SK-N-SH treated with all-trans-retinoic acid at 6 μM for 48 hours (cell line): ENCODE measurements at regions not wholly inside any gene's neighbourhood (a gene's known extent, or its start where the extent isn't known, plus 50 kb on each side); places are given as distances from the start of the nearest gene placed in this dataset.

Experiments
- ARNTL ChIP-seq: fragments of 450-650 bp; formaldehyde crosslinking; IDR thresholded peaks from 2 replicates; pipeline ENCODE4 v1.5.0; 2020; ENCODE audit warnings: low read depth, mild to moderate bottlenecking, moderate library complexity, borderline replicate concordance
- CREB5 ChIP-seq: fragments of 250-450 bp; sonication (Bioruptor Pico); IDR thresholded peaks from 2 replicates; pipeline ENCODE4 v1.5.1; 2020; ENCODE audit warnings: low read depth, mild to moderate bottlenecking, moderate library complexity
- OSR1 ChIP-seq: fragments of 250-450 bp; sonication (Bioruptor Pico); IDR thresholded peaks from 2 replicates; pipeline ENCODE4 v1.8.0; 2022; ENCODE audit warnings: moderate library complexity, mild to moderate bottlenecking, inconsistent platforms
- TSHZ2 ChIP-seq: fragments of 250-450 bp; sonication (Bioruptor Pico); IDR thresholded peaks from 2 replicates; pipeline ENCODE4 v1.5.0; 2020; ENCODE audit warnings: mild to moderate bottlenecking, moderate library complexity
- ZFP3 ChIP-seq: fragments of 250-450 bp; sonication (Bioruptor Pico); IDR thresholded peaks from 2 replicates; pipeline ENCODE4 v1.5.0; 2020; ENCODE audit warnings: mild to moderate bottlenecking, moderate library complexity
- ZNF8 ChIP-seq: fragments of 450-650 bp; formaldehyde crosslinking; IDR thresholded peaks from 2 replicates; pipeline ENCODE4 v1.5.0; 2020; ENCODE audit warnings: mild to moderate bottlenecking, moderate library complexity
- TF ChIP-seq, protein P1 (sequence below): fragments of 250-450 bp; sonication (Bioruptor Pico); IDR thresholded peaks from 2 replicates; pipeline ENCODE4 v1.8.0; 2020; ENCODE audit warnings: mild to moderate bottlenecking, moderate library complexity, borderline replicate concordance
- TF ChIP-seq, protein P2 (sequence below): fragments of 250-450 bp; sonication (Bioruptor Pico); IDR thresholded peaks from 2 replicates; pipeline ENCODE4 v1.5.1; 2021; ENCODE audit warnings: mild to moderate bottlenecking, moderate library complexity

DNA sequence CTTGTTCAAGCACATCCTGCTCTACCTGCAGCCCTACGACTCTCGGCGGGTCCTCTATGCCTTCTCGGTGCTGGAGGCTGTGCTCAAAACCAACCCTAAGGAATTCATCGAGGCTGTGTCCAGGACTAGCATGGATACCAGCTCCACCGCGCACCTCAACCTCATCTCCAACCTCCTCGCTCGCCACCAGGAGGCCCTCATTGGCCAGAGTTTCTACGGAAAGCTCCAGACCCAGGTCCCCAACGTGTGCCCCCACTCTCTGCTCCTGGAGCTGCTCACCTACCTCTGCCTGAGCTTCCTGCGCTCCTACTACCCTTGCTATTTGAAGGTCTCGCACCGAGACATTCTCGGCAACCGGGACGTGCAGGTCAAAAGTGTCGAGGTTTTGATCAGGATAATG, 74.3 kb upstream of the MORC3 start:
- no peak for TF ChIP-seq ZNF8 (CRISPR knock-in tag)
- TF ChIP-seq TSHZ2 (CRISPR knock-in tag), result no peak
- TF ChIP-seq OSR1, result no peak
- TF ChIP-seq, protein P1, sequence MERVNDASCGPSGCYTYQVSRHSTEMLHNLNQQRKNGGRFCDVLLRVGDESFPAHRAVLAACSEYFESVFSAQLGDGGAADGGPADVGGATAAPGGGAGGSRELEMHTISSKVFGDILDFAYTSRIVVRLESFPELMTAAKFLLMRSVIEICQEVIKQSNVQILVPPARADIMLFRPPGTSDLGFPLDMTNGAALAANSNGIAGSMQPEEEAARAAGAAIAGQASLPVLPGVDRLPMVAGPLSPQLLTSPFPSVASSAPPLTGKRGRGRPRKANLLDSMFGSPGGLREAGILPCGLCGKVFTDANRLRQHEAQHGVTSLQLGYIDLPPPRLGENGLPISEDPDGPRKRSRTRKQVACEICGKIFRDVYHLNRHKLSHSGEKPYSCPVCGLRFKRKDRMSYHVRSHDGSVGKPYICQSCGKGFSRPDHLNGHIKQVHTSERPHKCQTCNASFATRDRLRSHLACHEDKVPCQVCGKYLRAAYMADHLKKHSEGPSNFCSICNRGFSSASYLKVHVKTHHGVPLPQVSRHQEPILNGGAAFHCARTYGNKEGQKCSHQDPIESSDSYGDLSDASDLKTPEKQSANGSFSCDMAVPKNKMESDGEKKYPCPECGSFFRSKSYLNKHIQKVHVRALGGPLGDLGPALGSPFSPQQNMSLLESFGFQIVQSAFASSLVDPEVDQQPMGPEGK (CRISPR knock-in tag), result no peak
- no peak for TF ChIP-seq ARNTL (CRISPR knock-in tag)
- TF ChIP-seq, protein P2, sequence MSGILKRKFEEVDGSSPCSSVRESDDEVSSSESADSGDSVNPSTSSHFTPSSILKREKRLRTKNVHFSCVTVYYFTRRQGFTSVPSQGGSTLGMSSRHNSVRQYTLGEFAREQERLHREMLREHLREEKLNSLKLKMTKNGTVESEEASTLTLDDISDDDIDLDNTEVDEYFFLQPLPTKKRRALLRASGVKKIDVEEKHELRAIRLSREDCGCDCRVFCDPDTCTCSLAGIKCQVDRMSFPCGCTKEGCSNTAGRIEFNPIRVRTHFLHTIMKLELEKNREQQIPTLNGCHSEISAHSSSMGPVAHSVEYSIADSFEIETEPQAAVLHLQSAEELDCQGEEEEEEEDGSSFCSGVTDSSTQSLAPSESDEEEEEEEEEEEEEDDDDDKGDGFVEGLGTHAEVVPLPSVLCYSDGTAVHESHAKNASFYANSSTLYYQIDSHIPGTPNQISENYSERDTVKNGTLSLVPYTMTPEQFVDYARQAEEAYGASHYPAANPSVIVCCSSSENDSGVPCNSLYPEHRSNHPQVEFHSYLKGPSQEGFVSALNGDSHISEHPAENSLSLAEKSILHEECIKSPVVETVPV, result no peak
- TF ChIP-seq CREB5 (CRISPR knock-in tag), result no peak
- TF ChIP-seq ZFP3 (CRISPR knock-in tag), result no peak
